ENCODE measurements at regions not wholly inside any gene's neighbourhood (a gene's known extent, or its start where the extent isn't known, plus 50 kb on each side); places are given as distances from the start of the nearest gene placed in this dataset.

DNA sequence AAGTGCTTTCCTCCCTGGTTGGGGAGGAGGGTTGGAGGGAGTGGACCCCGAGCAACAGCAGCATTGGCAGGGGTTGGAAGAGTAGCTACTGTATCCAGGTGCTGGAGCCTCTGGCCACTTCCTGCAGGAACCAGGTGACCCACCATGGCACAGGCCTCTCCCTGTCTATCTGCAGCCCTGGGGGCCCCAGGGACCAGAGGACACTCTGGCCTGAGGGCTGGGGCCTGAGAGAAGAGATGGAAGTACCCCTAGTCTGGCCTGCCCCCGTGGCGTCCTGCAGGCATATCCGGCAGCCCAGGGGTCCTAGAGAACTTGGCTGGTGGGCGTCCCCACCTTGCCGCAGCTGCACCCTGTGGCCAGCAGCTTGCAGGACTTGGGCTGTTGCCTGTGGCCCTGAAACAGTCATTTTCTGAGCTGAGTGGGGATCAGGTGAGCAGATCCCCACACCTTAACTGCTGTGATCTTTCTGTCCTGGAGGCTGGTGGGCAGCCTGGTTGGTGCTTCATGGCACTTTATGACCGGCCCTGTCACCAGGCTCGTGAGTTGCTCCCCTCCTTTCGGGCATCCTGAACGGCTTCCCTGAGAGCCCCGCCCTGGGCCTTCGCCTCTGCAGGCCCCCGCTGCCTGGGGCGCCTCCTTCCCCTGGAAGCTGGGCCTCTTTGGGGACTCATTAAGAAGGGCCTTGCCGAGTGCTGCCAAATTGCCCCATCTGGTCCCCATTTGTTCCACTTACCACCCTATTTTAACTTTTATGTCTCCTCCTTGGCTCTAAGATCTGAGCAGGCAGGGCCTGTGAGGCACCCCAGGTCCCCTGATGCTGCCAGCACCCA is 298.6 kb downstream of the SEC14L1 start:
- no peak for DNase-seq (ENCODE audit: low spot score)
- ATAC-seq = no peak

DNA sequence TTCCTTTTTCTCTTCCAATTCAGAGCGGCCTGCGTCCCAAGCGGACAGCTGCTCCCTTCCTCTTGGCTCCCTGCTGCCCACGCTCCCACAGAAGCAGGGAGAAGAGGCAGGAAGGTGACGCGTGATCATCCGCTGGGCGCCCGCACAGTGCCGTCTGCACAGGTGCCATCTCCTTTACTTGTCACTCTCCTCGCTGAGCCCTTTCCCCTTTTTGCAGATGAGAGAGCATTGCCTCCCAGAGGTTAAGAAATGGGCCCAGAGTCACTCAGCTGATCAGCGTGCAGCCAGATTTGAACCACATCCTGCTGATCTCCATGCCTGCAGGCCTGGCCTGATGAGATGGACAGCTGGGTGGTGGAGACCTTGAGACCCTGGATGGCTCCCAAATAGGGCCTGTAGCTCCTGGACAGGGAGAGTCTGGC is 299.8 kb downstream of the SEC14L1 start:
- DNase-seq (ENCODE audit: low spot score) = no peak
- no peak for ATAC-seq

DNA sequence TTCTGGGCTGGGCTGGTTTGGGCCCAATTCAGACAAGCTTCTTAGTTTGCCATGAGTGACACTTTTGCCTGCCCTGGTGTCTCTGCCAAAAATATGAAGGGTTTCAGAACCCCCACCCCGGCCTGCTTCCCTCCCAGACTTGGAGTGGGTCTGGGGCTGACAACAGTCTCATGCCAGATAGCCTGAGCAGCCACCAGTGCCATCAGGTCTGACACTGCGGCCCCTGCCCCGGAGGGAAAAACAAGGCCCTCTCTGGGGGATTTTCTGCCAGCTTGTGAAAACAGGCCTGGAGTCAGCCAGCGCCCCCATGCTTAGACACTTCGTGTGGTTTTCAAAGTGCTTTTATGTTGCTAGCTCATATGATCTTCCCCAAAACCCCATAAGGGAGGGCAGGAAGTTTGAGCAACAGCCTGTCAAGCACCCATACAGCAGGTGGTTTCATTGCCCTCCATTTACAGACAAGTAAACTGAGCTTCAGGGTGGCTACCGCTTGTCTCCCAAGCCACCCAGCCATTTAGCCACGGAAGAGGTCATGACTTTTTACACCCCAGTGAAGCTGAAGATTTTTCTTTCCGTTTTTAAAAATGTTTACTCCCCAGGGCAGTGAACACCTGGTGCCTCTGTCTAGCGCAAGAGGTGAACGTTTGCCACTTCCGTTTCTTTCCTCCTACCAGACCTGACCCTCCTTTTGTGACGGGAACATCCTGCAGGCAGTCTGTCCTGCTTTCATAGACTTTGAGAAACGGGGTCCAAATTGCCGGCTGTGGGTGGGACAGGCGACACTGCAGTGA is 300.6 kb downstream of the SEC14L1 start:
- DNase-seq (ENCODE audit: low spot score) = no peak
- no peak for ATAC-seq

DNA sequence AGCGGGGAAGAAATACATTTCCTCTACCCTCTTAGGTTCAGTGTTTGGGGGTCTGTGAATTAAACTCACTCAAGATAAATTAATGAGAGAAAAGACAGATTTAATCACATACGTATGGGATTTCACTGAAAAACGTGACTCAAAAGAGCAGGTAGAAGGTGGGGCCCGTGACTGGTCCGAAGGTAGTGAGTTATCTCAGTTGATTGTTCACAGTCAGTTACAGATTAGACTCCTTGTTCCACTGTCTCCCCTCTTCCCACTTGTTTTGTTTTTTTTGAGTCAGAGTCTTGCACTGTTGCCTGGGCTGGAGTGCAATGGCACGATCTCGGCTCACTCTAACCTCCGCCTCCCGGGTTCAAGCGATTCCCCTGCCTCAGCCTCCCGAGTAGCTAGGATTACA is 301.2 kb downstream of the SEC14L1 start:
- DNase-seq (ENCODE audit: low spot score) = no peak
- no peak for ATAC-seq

DNA sequence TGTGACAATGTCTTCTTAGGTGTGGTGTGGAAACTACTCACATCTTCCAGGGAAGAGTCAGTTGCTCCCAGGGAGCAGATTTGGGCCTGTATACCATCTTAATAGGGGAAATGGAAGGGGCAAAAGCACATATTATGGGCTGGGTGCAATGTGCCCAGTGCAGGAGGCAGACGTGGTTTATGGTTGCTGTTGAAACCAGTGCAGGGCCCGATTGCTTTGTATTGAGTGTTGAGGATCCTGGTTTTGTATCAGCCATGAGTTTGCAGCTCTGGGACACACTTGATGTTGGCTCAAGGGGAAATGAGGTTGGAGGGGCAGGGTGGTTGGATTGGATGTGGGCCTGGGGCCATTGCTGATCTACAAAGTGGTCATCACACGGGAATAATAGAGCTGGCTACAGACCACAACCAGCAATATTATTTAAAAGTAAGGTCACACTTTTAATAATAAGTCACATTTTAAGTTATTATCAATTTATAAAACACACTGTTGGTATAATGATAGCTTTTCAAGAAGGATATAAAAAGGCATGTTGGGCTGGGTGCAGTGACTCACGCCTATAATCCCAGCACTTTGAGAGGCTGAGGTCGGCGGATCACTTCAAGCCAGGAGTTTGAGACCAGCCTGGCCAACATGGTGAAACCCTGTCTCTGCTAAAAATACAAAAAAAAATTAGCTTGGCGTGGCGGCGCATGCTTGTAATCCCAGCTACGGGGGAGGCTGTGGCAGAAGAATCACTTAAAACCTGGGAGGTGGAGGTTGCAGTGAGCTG is 302.4 kb downstream of the SEC14L1 start:
- ATAC-seq = no peak
- DNase-seq (ENCODE audit: low spot score) = no peak

DNA sequence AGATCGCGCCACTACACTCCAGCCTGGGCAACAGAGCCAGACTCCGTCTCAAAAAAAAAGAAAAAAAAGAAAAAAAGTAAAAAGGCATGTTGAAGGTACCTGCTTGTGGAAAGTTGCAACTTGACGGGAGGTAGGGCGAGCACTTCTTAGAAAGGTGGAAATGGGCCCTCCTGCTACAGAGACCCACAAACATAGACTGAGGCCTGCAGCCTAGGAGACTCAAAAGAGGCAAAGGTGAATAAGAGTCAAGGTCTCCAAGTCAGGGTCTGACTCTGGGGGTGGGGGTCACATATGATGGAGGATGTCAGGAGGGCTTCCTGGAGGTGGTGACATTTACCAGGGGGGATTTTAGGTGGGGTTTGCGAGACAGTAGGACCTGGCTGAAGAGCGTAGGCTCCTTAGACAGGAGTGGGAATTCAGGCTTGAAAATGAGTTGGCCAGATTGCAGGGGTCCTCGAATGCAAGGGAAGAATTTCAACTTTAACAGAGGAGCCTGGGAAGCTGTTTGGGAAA is 303.0 kb downstream of the SEC14L1 start:
- ATAC-seq = no peak

DNA sequence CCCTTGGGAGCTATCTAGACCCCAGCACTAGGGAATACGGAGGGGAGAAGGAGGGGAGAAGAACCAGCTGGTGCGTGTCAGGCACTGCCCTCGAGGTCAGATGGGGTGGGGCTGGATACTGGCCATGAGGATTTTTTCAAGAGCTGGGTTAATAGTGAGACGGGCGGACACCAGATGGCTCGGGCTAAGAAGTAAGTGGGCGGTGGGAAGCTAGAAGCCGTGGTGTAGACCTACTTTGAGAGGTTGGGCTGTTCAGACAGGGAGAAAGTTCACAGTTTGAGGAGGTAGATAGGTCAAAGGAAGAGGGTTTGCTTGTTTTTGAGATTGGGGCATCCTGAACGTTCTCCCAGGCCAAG is 303.8 kb downstream of the SEC14L1 start:
- peak; percentile 6 for ATAC-seq
- DNase-seq (ENCODE audit: low spot score) = no peak

More for the DNA sequence above, 303.0 kb downstream of the SEC14L1 start:
- no peak for DNase-seq (ENCODE audit: low spot score)

DNA sequence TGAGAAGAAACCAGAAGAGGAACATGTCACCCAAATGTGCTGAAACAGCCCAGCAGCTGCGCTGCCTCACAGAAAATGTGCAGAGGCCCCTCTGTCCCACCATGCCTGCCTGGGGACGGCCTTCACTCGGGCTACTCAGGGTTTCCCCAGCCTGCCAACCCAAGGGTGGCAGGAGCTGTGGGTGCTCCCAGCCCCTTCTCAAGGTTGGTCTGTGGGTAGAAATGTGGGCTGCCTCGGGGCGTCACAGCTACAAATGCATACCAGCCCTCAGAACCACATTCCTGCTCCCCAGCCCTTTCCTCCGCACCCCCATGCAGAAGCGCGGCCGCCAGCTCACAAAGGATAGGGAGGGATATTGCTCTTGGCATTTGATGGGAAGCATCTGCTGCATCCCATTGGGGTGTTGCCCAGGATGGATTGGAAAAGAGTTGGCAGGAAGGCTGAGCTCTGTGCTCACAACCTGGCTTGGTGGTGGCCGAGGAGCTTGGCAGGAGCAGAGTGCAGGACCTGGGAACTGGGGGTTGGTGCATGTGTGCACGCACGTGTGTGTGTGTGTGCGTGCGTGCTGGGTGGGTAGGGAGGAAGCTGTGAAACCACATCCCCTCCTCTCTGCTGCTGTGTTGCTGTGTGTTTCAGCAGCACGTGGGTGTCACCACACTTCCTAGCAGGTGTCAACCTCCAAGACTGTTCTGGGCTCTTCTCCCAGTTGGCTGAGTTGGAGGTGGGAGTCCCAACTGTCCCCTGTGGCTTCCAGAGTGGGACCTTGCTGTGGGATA is 304.4 kb downstream of the SEC14L1 start:
- ATAC-seq (peak; percentile 28), DNase-seq (ENCODE audit: low spot score) (no peak)

DNA sequence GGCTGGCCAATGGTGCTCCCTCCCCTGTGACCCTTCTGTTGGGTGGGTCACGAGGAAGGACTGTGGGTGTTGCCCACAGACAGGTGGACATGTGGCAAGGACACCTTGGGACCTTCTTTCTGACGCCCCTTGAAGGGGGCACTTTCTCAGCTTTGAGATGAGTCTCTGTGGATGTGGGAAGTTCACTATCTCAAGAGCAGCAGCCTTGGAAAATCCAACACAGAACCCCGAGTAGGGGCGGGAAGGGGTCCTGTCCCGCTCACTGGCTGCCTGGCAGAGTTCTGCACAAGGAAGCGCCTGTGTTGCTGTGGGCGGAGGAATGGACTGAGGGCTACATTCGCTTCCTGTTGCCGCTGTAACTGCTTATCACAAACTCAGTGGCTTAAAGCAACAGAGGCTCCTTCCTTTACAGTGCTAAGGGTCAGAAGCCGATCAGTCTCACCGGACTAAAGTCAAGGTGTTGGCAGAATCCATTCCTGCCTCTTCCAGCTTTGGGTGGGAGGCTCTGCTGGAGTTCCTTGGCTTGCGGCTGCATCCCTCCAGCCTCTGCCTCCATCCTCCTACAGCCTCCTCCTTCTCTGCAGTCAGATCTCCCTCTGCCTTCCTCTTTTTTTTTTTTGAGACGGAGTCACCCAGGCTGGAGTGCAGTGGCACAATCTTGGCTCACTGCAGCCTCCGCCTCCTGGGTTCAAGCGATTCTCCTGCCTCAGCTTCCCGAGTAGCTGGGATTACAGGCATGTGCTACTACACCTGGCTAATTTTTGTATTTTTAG is 305.2 kb downstream of the SEC14L1 start:
- no peak for DNase-seq (ENCODE audit: low spot score)
- peak; percentile 19 for ATAC-seq

DNA sequence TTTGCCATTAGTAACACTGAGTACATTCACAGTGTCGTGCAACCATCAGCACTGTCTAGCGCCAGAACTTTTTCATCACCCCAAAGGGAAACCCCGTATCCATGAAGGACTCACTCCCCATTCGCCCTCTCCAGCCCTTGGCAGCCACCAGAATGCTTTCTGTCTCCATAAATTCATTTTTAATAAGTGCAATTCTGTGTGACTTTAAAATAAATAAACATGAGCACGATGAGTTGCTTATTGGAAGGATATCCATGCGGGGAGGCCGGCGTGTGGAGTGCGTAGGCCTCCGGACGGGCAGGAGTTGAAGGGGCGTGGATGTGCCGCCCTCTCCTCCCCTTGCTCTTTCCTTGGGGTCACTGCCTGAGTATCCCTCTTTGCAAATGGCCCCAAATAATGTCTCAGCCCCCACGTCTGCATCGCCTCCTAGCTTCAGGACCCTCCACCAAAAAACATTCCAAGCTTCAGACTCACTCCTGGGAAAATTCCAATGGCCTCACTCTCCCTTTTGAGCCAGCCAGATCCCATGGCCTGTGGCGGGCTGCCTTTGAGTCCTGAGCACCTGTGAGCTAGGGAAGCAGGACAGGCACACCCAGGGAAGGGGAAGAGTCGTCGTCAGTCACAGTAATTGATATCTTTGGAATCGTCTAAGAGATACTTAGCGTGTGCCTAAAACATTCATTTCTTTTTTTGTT is 306.3 kb downstream of the SEC14L1 start:
- no peak for DNase-seq (ENCODE audit: low spot score)
- ATAC-seq = no peak

DNA sequence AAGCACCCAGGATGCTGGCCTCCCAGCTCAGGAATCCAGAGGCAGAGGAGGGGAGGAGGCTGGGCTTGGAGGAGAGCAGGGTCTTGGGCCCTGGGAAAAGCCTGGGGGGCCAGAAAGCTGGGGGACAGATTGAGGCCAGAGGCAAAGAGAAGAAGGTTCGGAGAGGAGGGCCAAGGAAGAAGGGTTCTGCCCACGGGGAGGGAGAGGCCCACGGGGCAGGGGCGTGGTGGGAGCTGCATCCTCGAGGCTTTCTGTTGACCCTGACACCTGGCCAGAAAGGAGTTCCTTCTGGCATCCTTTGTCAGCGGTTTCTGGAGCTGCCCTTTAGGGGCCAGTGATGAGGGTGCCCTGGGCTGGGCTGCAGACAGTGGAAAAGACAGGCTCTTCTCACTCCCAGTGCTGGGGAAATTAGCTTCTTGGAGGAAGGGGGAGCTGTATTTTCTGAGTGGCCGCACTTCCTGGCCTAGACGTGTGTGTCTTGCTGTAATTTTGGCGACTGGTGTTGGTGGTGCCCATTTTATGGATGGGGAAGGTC is 308.7 kb downstream of the SEC14L1 start:
- ATAC-seq (no peak), DNase-seq (ENCODE audit: low spot score) (no peak)

DNA sequence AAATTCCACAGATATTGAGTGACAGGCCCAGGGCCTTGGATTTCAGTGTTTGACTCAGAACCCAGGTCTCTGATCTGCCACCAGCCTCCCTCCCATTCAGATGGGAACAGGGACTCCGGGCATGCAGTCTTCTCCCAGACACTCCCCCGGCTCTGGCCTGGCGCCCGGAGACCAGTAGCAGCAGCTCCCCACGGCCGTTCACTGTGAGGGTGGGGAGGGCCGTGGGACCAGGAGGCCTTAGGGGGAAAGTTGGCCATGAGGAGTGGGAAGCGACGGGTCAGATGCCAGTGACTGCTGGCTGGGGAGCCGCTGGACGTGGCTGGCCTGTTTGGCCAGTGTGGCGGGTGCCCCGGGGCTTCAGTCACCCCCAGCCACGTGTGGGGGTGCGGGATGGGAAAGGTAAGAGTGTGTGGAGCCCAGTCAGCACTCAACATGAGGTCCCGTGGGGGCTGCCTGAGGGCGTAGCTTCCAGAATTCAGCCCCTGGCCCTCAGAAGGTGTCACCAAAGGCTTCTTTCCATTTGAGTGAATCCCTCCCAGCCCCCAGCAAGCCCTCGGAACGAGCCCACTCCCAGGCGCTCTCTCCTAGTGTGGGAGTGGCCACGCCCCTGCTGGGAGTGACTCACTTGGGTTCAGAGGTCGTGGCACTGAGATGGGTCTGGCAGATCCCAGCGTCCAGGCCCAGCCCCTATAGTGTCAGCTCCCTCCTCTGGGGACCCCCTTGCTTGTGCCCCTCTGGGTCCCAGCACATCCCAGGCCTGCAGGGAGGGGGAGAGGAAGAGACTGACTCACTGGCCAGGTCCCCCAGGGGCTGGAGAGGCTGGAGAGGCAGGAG is 309.4 kb downstream of the SEC14L1 start:
- peak; percentile 74 for DNase-seq (ENCODE audit: low spot score)
- ATAC-seq = peak; percentile 63

DNA sequence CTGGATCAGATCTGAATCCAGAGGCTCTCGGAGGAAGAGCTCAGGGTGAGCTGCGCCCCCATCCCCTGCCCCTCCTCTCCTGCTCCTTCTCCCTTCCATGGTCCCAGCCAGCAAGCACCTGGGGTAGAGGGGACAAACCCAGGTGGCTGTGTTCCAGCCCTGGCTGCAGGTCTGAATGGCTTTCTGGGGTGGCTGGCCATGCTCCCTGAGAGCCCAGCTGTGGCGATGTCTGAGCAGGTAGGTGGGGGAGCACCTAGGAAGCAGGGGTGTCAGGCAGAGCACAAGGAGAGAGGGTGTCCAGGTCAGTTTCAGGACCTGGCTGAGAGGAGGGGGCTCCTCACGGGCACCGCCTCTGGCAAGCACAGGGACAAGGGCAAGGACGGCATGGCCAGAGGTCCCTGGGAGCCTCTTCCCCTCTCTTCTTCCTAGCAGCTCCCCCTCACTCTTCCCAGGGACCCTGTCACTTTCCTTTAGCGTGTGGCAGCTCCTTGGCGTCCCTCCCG is 310.0 kb downstream of the SEC14L1 start:
- DNase-seq (ENCODE audit: low spot score) (no peak), ATAC-seq (peak; percentile 1)

DNA sequence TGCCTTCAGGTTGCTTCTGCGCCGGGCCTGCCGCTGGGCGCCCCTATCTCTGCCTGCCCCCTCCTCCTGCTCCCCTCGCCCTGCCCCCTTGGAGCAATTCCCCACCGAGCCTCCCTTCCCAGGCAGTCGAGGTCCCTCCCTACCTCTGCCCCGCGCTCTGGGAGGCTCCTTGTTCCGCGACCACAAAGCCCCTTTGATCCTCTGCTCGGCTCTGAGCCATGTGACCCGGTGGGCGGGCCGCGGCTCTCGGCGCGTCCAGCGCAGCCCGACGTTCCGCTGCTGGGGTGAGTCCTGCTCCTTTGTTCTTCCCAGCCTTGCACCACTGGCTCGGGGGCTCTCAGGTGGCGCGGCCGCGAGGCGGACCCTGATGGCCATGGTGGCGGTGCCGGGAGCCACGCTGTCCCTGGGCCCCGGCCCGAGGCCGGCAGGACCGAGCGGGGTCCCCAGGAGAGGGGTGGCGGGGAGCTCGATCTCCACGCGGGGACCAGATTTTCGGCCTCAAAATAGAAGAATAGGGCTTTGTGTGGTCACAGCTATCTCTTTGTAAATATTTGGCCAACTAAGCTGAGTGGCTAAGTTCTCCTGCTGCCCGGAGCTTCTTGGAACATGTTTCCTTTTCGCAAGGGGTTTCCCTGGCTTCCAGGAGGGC is 310.6 kb downstream of the SEC14L1 start:
- DNase-seq (ENCODE audit: low spot score) = no peak
- peak; percentile 36 for ATAC-seq

DNA sequence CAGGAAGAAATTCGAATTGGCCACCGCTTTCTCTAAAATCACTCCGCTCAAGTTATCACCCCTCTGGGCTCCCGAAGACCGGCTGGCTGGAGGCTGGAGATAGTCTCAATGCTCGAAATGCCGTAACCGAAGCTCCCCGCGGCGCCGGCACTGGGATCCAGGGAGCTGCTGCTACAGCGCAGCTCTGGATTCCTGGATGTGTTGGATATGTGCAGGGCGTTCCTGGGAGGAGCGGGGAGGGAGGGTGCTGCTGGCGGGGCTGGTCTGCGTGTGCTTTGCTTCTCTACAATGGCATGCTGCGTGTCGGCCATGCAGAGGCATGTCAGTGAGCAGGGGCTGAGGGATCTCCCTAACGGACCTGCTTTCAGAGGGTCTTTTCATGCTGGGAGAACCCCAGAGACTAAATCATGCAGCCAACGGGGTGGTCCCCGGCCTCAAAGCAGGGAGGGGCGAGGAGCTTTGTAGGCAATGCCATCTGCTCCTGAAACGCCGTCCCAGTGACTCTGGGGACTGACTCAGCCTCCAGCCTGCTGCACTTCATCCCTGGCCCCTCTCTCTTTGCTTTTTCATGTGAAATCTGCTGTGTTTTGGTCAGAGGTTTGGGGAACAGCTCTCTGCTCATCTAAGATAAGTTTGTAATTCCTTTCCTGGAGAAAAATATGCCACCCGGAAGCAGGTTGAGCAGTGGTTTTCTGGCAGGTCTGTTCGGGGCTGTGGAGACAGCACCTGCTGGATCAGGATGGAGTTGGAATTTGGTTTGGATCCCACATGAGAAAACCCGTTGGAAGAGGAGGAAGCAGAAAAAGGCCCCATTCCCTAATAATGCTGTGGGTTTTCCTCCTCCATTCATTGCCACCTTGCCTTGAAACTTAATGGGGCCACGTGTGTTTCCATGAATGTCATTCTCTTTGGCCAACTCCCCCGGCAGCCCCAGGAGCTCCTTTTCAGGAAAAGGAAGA is 311.4 kb downstream of the SEC14L1 start:
- DNase-seq (ENCODE audit: low spot score) (no peak), ATAC-seq (peak; percentile 36)

DNA sequence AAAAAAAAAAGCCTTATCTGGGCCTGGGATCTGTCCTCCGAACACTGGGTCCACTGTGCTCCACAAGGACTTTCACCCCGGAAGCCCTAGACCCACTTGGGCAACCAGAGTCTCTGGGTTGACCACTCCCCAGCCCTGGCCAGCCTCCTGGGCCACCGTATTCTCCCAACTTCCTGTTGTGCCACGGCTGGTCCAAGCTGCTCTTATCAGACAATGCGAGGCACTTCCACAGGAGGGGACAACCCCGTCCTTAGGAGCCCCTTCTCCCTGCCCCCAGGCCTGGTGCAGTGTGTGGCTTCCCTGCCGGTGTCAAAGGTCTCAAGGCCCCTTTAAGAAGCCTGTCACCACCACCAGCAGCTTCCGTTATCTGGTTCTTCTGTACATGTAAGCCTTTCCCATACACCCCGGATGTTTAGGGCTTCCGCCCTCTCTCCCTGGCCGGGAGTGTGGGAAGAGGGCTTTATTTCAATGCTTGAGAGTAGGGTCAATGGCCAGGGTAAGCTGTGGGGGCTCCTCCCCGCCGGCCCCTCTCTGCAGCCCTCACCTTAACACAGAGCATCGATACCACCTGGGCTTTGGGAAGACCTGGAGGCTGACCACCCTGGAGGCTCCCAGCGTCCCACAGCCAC is 313.0 kb downstream of the SEC14L1 start:
- ATAC-seq = peak; percentile 54
- DNase-seq (ENCODE audit: low spot score) = peak; percentile 86
